Neural progenitor cell (in vitro differentiated cells): ENCODE measurements at regions not wholly inside any gene's neighbourhood (a gene's known extent, or its start where the extent isn't known, plus 50 kb on each side); places are given as distances from the start of the nearest gene placed in this dataset.

ENCODE experiments used
- DNase-seq: peaks from one replicate; pipeline ENCODE4 v3.0.0-alpha.2; 2016; ENCODE audit warnings: low spot score
- H2AFZ ChIP-seq: fragments of 200-600 bp; sonication (generic); replicated peaks from 2 replicates; pipeline ENCODE4 v1.6.1; 2016; ENCODE audit warnings: antibody characterized with exemption
- H3F3A ChIP-seq: fragments of 200-600 bp; sonication (generic); 2 replicates; pipeline ENCODE4 v1.6.1; 2016; ENCODE audit warnings: antibody characterized with exemption, low read depth
- H3K27ac ChIP-seq: fragments of 200-600 bp; sonication (generic); 2 replicates; pipeline ENCODE4 v1.5.1; 2016; ENCODE audit warnings: mild to moderate bottlenecking
- H3K27me3 ChIP-seq: fragments of 200-600 bp; sonication (generic); 2 replicates; pipeline ENCODE4 v1.6.1; 2016; ENCODE audit warnings: mild to moderate bottlenecking, moderate library complexity
- H3K36me3 ChIP-seq: fragments of 200-600 bp; sonication (generic); 2 replicates; pipeline ENCODE4 v1.5.1; 2016
- H3K4me1 ChIP-seq: fragments of 200-600 bp; sonication (generic); 2 replicates; pipeline ENCODE4 v1.6.1; 2016; ENCODE audit warnings: mixed run types
- H3K4me2 ChIP-seq: fragments of 200-600 bp; sonication (generic); 2 replicates; pipeline ENCODE4 v1.6.1; 2016
- H3K4me3 ChIP-seq: fragments of 200-600 bp; sonication (generic); 2 replicates; pipeline ENCODE4 v1.5.1; 2016
- H3K79me2 ChIP-seq: fragments of 200-600 bp; sonication (generic); 2 replicates; pipeline ENCODE4 v1.6.1; 2016; ENCODE audit warnings: low read depth
- H3K9ac ChIP-seq: fragments of 200-600 bp; sonication (generic); 2 replicates; pipeline ENCODE4 v1.6.1; 2016
- H3K9me3 ChIP-seq: fragments of 200-600 bp; sonication (generic); 2 replicates; pipeline ENCODE4 v1.5.1; 2016; ENCODE audit warnings: low read depth
- H4K20me1 ChIP-seq: fragments of 200-600 bp; sonication (generic); 2 replicates; pipeline ENCODE4 v1.6.1; 2016; ENCODE audit warnings: low read depth
- H3K27ac Mint-ChIP-seq: 3 replicates; pipeline ENCODE4 v1.8.0; 2021; ENCODE audit warnings: mixed read lengths
- H3K27me3 Mint-ChIP-seq: 2 replicates; pipeline ENCODE4 v1.8.0; 2022; ENCODE audit warnings: low read depth, mild to moderate bottlenecking, inconsistent platforms, moderate library complexity, mixed read lengths; ENCODE audit not compliant: insufficient read depth
- H3K36me3 Mint-ChIP-seq: 3 replicates; pipeline ENCODE4 v1.8.0; 2021; ENCODE audit warnings: mixed read lengths
- H3K4me1 Mint-ChIP-seq: 3 replicates; pipeline ENCODE4 v1.8.0; 2021; ENCODE audit warnings: mixed read lengths
- H3K4me3 Mint-ChIP-seq: 3 replicates; pipeline ENCODE4 v1.8.0; 2021; ENCODE audit warnings: mild to moderate bottlenecking, moderate library complexity, mixed read lengths
- H3K9me3 Mint-ChIP-seq: 3 replicates; pipeline ENCODE4 v1.8.0; 2020; ENCODE audit warnings: mixed read lengths
- EZH2 ChIP-seq: fragments of 200-600 bp; sonication (generic); IDR thresholded peaks from 2 replicates; pipeline ENCODE4 v1.6.1; 2017; ENCODE audit warnings: antibody characterized with exemption, mild to moderate bottlenecking, moderate library complexity
- EZH2phosphoT487 ChIP-seq: fragments of 200-600 bp; sonication (generic); IDR thresholded peaks from 2 replicates; pipeline ENCODE4 v1.6.1; 2017; ENCODE audit warnings: antibody characterized with exemption
- TF ChIP-seq, protein P1 (sequence below): fragments of 200-600 bp; sonication (generic); IDR thresholded peaks from 2 replicates; pipeline ENCODE4 v1.5.1; 2017; ENCODE audit warnings: antibody characterized with exemption, mild to moderate bottlenecking

DNA sequence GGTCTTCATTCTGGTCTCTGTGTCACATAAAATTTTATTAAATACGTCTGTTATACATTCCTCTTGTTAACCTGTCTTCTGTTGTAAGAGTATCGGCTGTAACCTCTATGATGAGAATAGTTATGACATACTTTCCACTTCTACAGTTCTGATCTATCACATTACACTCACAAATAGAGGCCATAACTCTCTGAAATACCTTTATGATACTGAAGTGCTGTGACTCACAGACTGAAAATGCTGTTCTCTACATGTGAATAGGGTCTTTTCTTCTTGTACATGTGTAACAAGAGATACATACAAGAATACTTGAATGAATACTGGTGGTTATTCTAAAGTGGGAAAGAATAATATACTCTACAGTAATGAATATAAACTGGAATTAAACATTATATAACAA is 1047.6 kb downstream of the TECRL start:
- Histone ChIP-seq H4K20me1 (no peaks in the 10 kb centered on the region), H3K4me2 (no peak overlapping the region), H2AFZ (no peak overlapping the region), H3K9ac (no peak overlapping the region), H3K4me1 (no peaks in the 10 kb centered on the region), H3K27me3 (no peaks in the 10 kb centered on the region), H3K27ac (no peak overlapping the region), H3F3A (no peaks in the 10 kb centered on the region), H3K9me3 (no peaks in the 10 kb centered on the region), H3K36me3 (no peaks in the 10 kb centered on the region), H3K4me3 (no peak overlapping the region), H3K79me2 (no peaks in the 10 kb centered on the region)
- Mint-ChIP-seq H3K27ac (no peak overlapping the region), H3K4me3 (no peak overlapping the region), H3K9me3 (no peaks in the 10 kb centered on the region), H3K4me1 (no peaks in the 10 kb centered on the region), H3K27me3 (no peaks in the 10 kb centered on the region), H3K36me3 (no peaks in the 10 kb centered on the region)
- no peak for TF ChIP-seq EZH2
- TF ChIP-seq, protein P1, sequence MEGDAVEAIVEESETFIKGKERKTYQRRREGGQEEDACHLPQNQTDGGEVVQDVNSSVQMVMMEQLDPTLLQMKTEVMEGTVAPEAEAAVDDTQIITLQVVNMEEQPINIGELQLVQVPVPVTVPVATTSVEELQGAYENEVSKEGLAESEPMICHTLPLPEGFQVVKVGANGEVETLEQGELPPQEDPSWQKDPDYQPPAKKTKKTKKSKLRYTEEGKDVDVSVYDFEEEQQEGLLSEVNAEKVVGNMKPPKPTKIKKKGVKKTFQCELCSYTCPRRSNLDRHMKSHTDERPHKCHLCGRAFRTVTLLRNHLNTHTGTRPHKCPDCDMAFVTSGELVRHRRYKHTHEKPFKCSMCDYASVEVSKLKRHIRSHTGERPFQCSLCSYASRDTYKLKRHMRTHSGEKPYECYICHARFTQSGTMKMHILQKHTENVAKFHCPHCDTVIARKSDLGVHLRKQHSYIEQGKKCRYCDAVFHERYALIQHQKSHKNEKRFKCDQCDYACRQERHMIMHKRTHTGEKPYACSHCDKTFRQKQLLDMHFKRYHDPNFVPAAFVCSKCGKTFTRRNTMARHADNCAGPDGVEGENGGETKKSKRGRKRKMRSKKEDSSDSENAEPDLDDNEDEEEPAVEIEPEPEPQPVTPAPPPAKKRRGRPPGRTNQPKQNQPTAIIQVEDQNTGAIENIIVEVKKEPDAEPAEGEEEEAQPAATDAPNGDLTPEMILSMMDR, result no peak
- no peak for TF ChIP-seq EZH2phosphoT487
- DNase-seq, result no peak

DNA sequence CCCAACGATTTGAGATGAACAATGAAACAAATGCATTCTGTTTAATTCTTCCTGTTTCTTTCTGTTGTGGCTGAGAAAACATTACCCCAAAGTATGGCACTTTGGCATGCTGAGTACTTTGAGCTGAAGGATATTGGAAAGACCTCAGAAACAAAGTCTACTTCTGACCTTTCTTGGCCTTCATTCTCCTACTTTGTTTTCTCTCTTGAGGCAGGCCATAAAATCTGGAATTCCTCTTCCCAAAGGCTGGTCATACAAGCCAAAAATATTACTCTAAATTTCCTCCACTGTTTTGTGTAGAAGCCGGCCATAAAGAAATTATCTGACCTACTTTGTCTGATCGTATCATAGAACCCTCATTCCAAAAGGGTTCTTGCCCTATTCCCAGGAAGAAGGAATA is 1048.2 kb downstream of the TECRL start:
- Mint-ChIP-seq H3K9me3 (no peaks in the 10 kb centered on the region), H3K36me3 (no peaks in the 10 kb centered on the region), H3K27me3 (no peaks in the 10 kb centered on the region), H3K27ac (no peak overlapping the region), H3K4me3 (no peak overlapping the region), H3K4me1 (no peaks in the 10 kb centered on the region)
- TF ChIP-seq EZH2, result no peak
- TF ChIP-seq, protein P1, result no peak
- no peak for TF ChIP-seq EZH2phosphoT487
- DNase-seq, result no peak
- Histone ChIP-seq H3K27me3 (no peaks in the 10 kb centered on the region), H3K4me1 (no peaks in the 10 kb centered on the region), H3K36me3 (no peaks in the 10 kb centered on the region), H2AFZ (no peak overlapping the region), H3K9me3 (no peaks in the 10 kb centered on the region), H3K79me2 (no peaks in the 10 kb centered on the region), H3K9ac (no peak overlapping the region), H3K4me3 (no peak overlapping the region), H4K20me1 (no peaks in the 10 kb centered on the region), H3K4me2 (no peak overlapping the region), H3K27ac (no peak overlapping the region), H3F3A (no peaks in the 10 kb centered on the region)

GRCh38 chr4:63349674-63350025 is 1059.6 kb downstream of the TECRL start:
- Mint-ChIP-seq H3K9me3 (peaks cover 16% of the 10 kb centered on the region), H3K27ac (no peak overlapping the region), H3K4me1 (no peaks in the 10 kb centered on the region), H3K27me3 (peaks cover 2% of the 10 kb centered on the region), H3K4me3 (no peak overlapping the region), H3K36me3 (no peaks in the 10 kb centered on the region)
- H3K4me3 ChIP-seq, result no peak overlapping the region
- no peak overlapping the region for H3K9ac ChIP-seq
- no peaks in the 10 kb centered on the region for H3K4me1 ChIP-seq
- H3K27ac ChIP-seq, result no peak overlapping the region
- TF ChIP-seq, protein P1, result no peak
- TF ChIP-seq EZH2phosphoT487 (no peak), EZH2 (no peak)
- DNase-seq, result no peak
- no peaks in the 10 kb centered on the region for H3F3A ChIP-seq
- H2AFZ ChIP-seq, result no peak overlapping the region
- H4K20me1 ChIP-seq, result no peaks in the 10 kb centered on the region
- H3K27me3 ChIP-seq, result no peaks in the 10 kb centered on the region
- no peak overlapping the region for H3K4me2 ChIP-seq
- no peaks in the 10 kb centered on the region for H3K79me2 ChIP-seq
- H3K36me3 ChIP-seq, result no peaks in the 10 kb centered on the region
- peaks cover 4% of the 10 kb centered on the region for H3K9me3 ChIP-seq
